Caco-2 (cell line): ENCODE measurements at regions not wholly inside any gene's neighbourhood (a gene's known extent, or its start where the extent isn't known, plus 50 kb on each side); places are given as distances from the start of the nearest gene placed in this dataset.

Experiments used
- BruUV-seq: library from RNA; stranded (reverse); fragments of 400-500 nt; replicated peaks from 2 replicates; lab custom pipeline; 2021; lab: Mats Ljungman, UMichigan
- CTCF ChIA-PET: fragments of 300-600 bp; sonication (Branson Sonifier 250); formaldehyde crosslinking; loops from one replicate; lab custom pipeline; 2022; ENCODE audit warnings: antibody characterized with exemption; lab: Charles Lee
- POLR2A ChIA-PET: fragments of 300-600 bp; sonication (Branson Sonifier 250); formaldehyde crosslinking; loops from one replicate; lab custom pipeline; 2022; ENCODE audit warnings: antibody characterized with exemption; lab: Charles Lee
- DNase-seq, 2 experiments: peaks; one replicate each; pipeline versions ENCODE4 v3.0.0 to v3.0.0-alpha.2; 2020 to 2022
- H3K27me3 ChIP-seq: replicated peaks from 2 replicates; pipeline ENCODE4 v1.6.0; 2011; ENCODE audit warnings: low read length; ENCODE audit not compliant: control insufficient read depth, insufficient read depth
- H3K36me3 ChIP-seq: 2 replicates; pipeline ENCODE4 v1.5.1; 2011; ENCODE audit warnings: low read length; ENCODE audit not compliant: control insufficient read depth, insufficient read depth
- H3K4me1 ChIP-seq: fragments of 250-450 bp; sonication (Bioruptor Pico); 2 replicates; pipeline ENCODE4 v1.5.1; 2020; ENCODE audit warnings: mild to moderate bottlenecking
- H3K4me3 ChIP-seq: 2 replicates; pipeline ENCODE4 v1.5.1; 2011; ENCODE audit warnings: low read depth, mild to moderate bottlenecking, control low read depth, low read length
- H3K9me3 ChIP-seq: fragments of 250-450 bp; sonication (Bioruptor Pico); 2 replicates; pipeline ENCODE4 v1.5.1; 2020; ENCODE audit warnings: mild to moderate bottlenecking, moderate library complexity
- H3K27ac Mint-ChIP-seq: one replicate; pipeline ENCODE4 v1.8.0; 2022; ENCODE audit warnings: mixed read lengths; ENCODE audit not compliant: unreplicated experiment
- H3K27me3 Mint-ChIP-seq: one replicate; pipeline ENCODE4 v1.8.0; 2022; ENCODE audit warnings: mixed read lengths; ENCODE audit not compliant: insufficient read depth, unreplicated experiment
- H3K36me3 Mint-ChIP-seq: one replicate; pipeline ENCODE4 v1.8.0; 2022; ENCODE audit warnings: mild to moderate bottlenecking, mixed read lengths; ENCODE audit not compliant: insufficient read depth, unreplicated experiment
- H3K4me1 Mint-ChIP-seq: one replicate; pipeline ENCODE4 v1.8.0; 2022; ENCODE audit warnings: low read depth, mixed read lengths; ENCODE audit not compliant: unreplicated experiment
- H3K4me3 Mint-ChIP-seq: one replicate; pipeline ENCODE4 v1.8.0; 2022; ENCODE audit warnings: mild to moderate bottlenecking, moderate library complexity, mixed read lengths; ENCODE audit not compliant: unreplicated experiment
- H3K9me3 Mint-ChIP-seq: one replicate; pipeline ENCODE4 v1.8.0; 2022; ENCODE audit warnings: mixed read lengths; ENCODE audit not compliant: unreplicated experiment
- intact Hi-C: fragments of 100-400 bp; cut with micrococcal nuclease; formaldehyde crosslinking; loops from one replicate; pipeline ENCODE4 v1.10.0; 2022; ENCODE audit not compliant: unreplicated experiment
- TF ChIP-seq, protein P1 (sequence below), 2 experiments: fragments of 200-600 bp in 1 of 2; IDR thresholded peaks; 1 replicate in 1 of 2; 2 replicates in 1 of 2; pipeline versions ENCODE4 v1.5.1 to v1.8.0; 2011 to 2022; ENCODE audit warnings: antibody characterized with exemption in 1 of 2, control low read depth in 1 of 2, inconsistent platforms in 1 of 2, low read depth in 1 of 2, low read length in 1 of 2, mild to moderate bottlenecking in 1 of 2, moderate library complexity in 1 of 2; ENCODE audit not compliant: insufficient read depth in 1 of 2, severe bottlenecking in 1 of 2, unreplicated experiment in 1 of 2

- peaks cover 10% of the 10 kb centered on the region for H3K9me3 Mint-ChIP-seq
- Histone ChIP-seq H3K4me3 (no peak overlapping the region), H3K9me3 (0 out of 2 replicates have a peak, but pooled peaks cover 3% of the 10 kb centered on the region), H3K4me1 (peaks cover 7% of the 10 kb centered on the region), H3K36me3 (no peaks in the 10 kb centered on the region), H3K27me3 (no peaks in the 10 kb centered on the region)
- ChIA-PET CTCF (no interaction called here), POLR2A (no interaction called here)
- TF ChIP-seq, protein P1, sequence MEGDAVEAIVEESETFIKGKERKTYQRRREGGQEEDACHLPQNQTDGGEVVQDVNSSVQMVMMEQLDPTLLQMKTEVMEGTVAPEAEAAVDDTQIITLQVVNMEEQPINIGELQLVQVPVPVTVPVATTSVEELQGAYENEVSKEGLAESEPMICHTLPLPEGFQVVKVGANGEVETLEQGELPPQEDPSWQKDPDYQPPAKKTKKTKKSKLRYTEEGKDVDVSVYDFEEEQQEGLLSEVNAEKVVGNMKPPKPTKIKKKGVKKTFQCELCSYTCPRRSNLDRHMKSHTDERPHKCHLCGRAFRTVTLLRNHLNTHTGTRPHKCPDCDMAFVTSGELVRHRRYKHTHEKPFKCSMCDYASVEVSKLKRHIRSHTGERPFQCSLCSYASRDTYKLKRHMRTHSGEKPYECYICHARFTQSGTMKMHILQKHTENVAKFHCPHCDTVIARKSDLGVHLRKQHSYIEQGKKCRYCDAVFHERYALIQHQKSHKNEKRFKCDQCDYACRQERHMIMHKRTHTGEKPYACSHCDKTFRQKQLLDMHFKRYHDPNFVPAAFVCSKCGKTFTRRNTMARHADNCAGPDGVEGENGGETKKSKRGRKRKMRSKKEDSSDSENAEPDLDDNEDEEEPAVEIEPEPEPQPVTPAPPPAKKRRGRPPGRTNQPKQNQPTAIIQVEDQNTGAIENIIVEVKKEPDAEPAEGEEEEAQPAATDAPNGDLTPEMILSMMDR (IDR thresholded peaks at IDR 0.05; ENCODE audit: insufficient read depth in 1 of 2, low read depth in 1 of 2, low read length in 1 of 2, severe bottlenecking in 1 of 2, unreplicated experiment in 1 of 2) = no peak
- intact Hi-C loops = no loop called here
- no TSS peak for BruUV-seq
- no peaks in the 10 kb centered on the region for H3K4me1 Mint-ChIP-seq
- peaks cover 4% of the 10 kb centered on the region for H3K36me3 Mint-ChIP-seq
- H3K27me3 Mint-ChIP-seq = no peaks in the 10 kb centered on the region
- DNase-seq = no peak
- no peak overlapping the region for H3K4me3 Mint-ChIP-seq
- no peak overlapping the region for H3K27ac Mint-ChIP-seq
Observed at GRCh38 chr4:91837608-91838029, 466.1 kb upstream of the GRID2 start.

DNA sequence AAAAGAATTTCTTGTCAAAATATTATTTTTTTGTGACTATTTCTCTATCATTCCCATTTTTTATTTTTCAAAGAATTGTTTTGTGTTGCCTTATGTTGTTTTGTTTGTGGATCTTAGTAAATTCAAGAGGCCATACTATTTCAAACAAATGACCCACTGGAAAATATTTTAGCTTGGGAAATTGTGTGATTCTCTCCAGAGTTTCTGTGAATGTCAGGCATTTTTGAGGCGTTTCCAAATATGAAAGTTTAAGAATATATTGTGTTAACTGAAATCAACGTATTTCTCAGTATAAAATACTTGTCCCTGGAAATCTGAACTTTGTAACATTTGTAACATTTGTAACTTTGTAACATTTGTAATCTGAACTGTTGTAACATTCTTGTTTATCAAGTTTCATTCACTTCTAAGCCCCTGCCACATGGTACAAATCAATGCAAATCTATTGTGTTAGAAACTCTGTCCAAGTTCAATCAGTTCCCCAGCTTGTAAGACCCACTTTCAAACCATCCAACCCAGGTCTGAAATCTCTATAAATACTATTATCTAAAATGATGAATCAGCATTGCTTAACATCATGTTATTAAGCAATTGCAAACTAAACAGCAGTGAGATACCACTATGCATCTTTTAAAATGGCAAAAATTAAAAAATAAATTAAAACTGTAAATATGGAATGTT, 465.4 kb upstream of the GRID2 start:
- Histone ChIP-seq H3K4me1 (peaks cover 7% of the 10 kb centered on the region), H3K27me3 (no peaks in the 10 kb centered on the region), H3K36me3 (no peaks in the 10 kb centered on the region), H3K4me3 (no peak overlapping the region), H3K9me3 (0 out of 2 replicates have a peak, but pooled peaks cover 3% of the 10 kb centered on the region)
- no TSS peak for BruUV-seq
- H3K4me3 Mint-ChIP-seq = no peak overlapping the region
- peaks cover 7% of the 10 kb centered on the region for H3K9me3 Mint-ChIP-seq
- H3K27ac Mint-ChIP-seq = no peak overlapping the region
- no peak for DNase-seq
- intact Hi-C loops = no loop called here
- ChIA-PET POLR2A (no interaction called here), CTCF (no interaction called here)
- H3K4me1 Mint-ChIP-seq = no peaks in the 10 kb centered on the region
- peaks cover 4% of the 10 kb centered on the region for H3K36me3 Mint-ChIP-seq
- no peaks in the 10 kb centered on the region for H3K27me3 Mint-ChIP-seq
- TF ChIP-seq, protein P1 (IDR thresholded peaks at IDR 0.05; ENCODE audit: insufficient read depth in 1 of 2, low read depth in 1 of 2, low read length in 1 of 2, severe bottlenecking in 1 of 2, unreplicated experiment in 1 of 2) = no peak

DNA sequence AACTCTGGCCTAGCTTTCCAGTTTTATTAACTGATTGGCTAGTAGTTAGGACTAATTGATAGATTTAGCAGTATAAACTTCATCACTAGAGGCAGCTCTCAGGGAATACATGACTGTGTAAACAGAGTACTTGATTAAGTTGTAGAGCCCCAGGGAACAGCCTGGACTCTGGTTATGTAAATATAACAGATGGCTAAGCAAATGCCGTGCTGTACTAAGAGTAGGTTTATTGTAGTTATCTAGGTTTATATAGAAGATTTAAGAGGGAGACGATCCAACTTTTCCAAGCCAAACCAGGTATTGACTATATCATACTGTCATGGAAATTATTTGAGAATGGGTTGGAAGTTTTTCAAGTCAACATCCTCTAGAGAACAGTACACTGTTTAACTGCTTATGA, 463.4 kb upstream of the GRID2 start:
- Mint-ChIP-seq H3K27ac (no peak overlapping the region), H3K9me3 (no peaks in the 10 kb centered on the region), H3K4me3 (no peak overlapping the region), H3K27me3 (no peaks in the 10 kb centered on the region), H3K36me3 (no peaks in the 10 kb centered on the region), H3K4me1 (no peaks in the 10 kb centered on the region)
- Histone ChIP-seq H3K27me3 (no peaks in the 10 kb centered on the region), H3K36me3 (no peaks in the 10 kb centered on the region), H3K4me3 (no peak overlapping the region), H3K9me3 (0 out of 2 replicates have a peak, but pooled peaks cover 3% of the 10 kb centered on the region), H3K4me1 (peaks cover 7% of the 10 kb centered on the region)
- intact Hi-C loops = no loop called here
- DNase-seq = no peak
- no TSS peak for BruUV-seq
- TF ChIP-seq, protein P1 (IDR thresholded peaks at IDR 0.05; ENCODE audit: insufficient read depth in 1 of 2, low read depth in 1 of 2, low read length in 1 of 2, severe bottlenecking in 1 of 2, unreplicated experiment in 1 of 2) = no peak
- ChIA-PET CTCF (no interaction called here), POLR2A (no interaction called here)
